ENCODE measurements at regions not wholly inside any gene's neighbourhood (a gene's known extent, or its start where the extent isn't known, plus 50 kb on each side); places are given as distances from the start of the nearest gene placed in this dataset.

- H3K4me1 ChIP-seq (ENCODE audit: control insufficient read depth, insufficient read depth, low read length) = no peaks in the 10 kb centered on the region
- H3K4me2 ChIP-seq (ENCODE audit: control insufficient read depth, insufficient read depth) = no peak overlapping the region
- no TSS peak for BruUV-seq (replicated peaks)
- intact Hi-C loops (cut with micrococcal nuclease; ENCODE audit: unreplicated experiment) (loop anchor here (10.0 kb wide), 1 partner anchor 61 kb away; no protein-coding TSS in a partner anchor), in situ Hi-C loops (cut with MboI) (no loop called here)
- no peaks in the 10 kb centered on the region for H3K36me3 ChIP-seq (ENCODE audit: control insufficient read depth in 2 of 2, insufficient read depth in 2 of 2, low read length in 1 of 2)
- ATAC-seq (no peak), FAIRE-seq (no peak), DNase-seq (ENCODE audit: low read depth, low spot score) (no peak)
- H3K9me3 ChIP-seq (replicated peaks; ENCODE audit: control insufficient read depth, insufficient read depth, low read length) = no peaks in the 10 kb centered on the region
- no peaks in the 10 kb centered on the region for H3K79me2 ChIP-seq (ENCODE audit: control insufficient read depth, insufficient read depth, low read length)
- CTCF ChIA-PET = interaction anchor here (0.7 kb wide), 1 partner anchor 15 kb away, joined by 3 read pairs; no protein-coding TSS in a partner anchor
- POLR2A ChIA-PET = no interaction called here
- TF ChIP-seq NFXL1 (IDR thresholded peaks at IDR 0.05; ENCODE audit: borderline replicate concordance) (no peak), SMAD1 (IDR thresholded peaks at IDR 0.05; ENCODE audit: low read depth, partially characterized antibody) (no peak), FOXK2 (IDR thresholded peaks at IDR 0.05) (no peak), DPF2 (IDR thresholded peaks at IDR 0.05) (no peak), ASH2L (IDR thresholded peaks at IDR 0.05; ENCODE audit: borderline replicate concordance, low read depth) (no peak)
- WGBS (ENCODE audit: insufficient coverage, insufficient replicate concordance, low lambda C conversion rate, missing lambda C conversion rate) = 33% methylated on average over 6 of the region's 9 CpGs
- H4K20me1 ChIP-seq (ENCODE audit: control insufficient read depth, insufficient read depth) = no peaks in the 10 kb centered on the region
- H3K9ac ChIP-seq (ENCODE audit: control insufficient read depth, insufficient read depth, low read length) = no peak overlapping the region
- no peak overlapping the region for H3K4me3 ChIP-seq
- SMC1A ChIA-PET (ENCODE audit: uncharacterized antibody, unreplicated experiment) = interaction anchor here (0.6 kb wide), 1 partner anchor 30 kb away, joined by 5 read pairs; no protein-coding TSS in a partner anchor
- no peak overlapping the region for H3K27ac ChIP-seq (ENCODE audit: control insufficient read depth, insufficient read depth)
- RAD21 ChIA-PET (ENCODE audit: unreplicated experiment) = interaction anchor here (0.6 kb wide), 2 partner anchors 88 to 226 kb away, joined by 3 read pairs; no protein-coding TSS in a partner anchor
- H3K27me3 ChIP-seq (replicated peaks in 1 of 2; ENCODE audit: control insufficient read depth in 2 of 2, insufficient read depth in 2 of 2, low read length in 1 of 2) = no peaks in the 10 kb centered on the region
- no peak overlapping the region for H2AFZ ChIP-seq (ENCODE audit: control insufficient read depth, low read depth, low read length)
Observed at GRCh38 chr9:673264-673965, 168.1 kb upstream of the DMRT1 start.

- no peak overlapping the region for H2AFZ ChIP-seq (ENCODE audit: control insufficient read depth, low read depth, low read length)
- ATAC-seq (no peak), DNase-seq (ENCODE audit: low read depth, low spot score) (no peak), FAIRE-seq (no peak)
- no peaks in the 10 kb centered on the region for H3K36me3 ChIP-seq (ENCODE audit: control insufficient read depth in 2 of 2, insufficient read depth in 2 of 2, low read length in 1 of 2)
- POLR2A ChIA-PET = no interaction called here
- RAD21 ChIA-PET (ENCODE audit: unreplicated experiment) = interaction anchor here (0.6 kb wide), 1 partner anchor 227 kb away, joined by 3 read pairs; no protein-coding TSS in a partner anchor
- in situ Hi-C loops (cut with MboI) (no loop called here), intact Hi-C loops (cut with micrococcal nuclease; ENCODE audit: unreplicated experiment) (loop anchor here (10.0 kb wide), 1 partner anchor 61 kb away; no protein-coding TSS in a partner anchor)
- TF ChIP-seq WRNIP1 (IDR thresholded peaks at IDR 0.05; ENCODE audit: borderline replicate concordance, low read depth, low read length) (no peak), MTA2 (IDR thresholded peaks at IDR 0.05; ENCODE audit: low read depth) (no peak), PAX8 (IDR thresholded peaks at IDR 0.05) (no peak), ELK1 (IDR thresholded peaks at IDR 0.05; ENCODE audit: low read depth, low read length) (no peak)
- no peaks in the 10 kb centered on the region; a peak in 1 of 4 replicates for H3K27me3 ChIP-seq (replicated peaks in 1 of 2; ENCODE audit: control insufficient read depth in 2 of 2, insufficient read depth in 2 of 2, low read length in 1 of 2)
- no peak overlapping the region for H3K27ac ChIP-seq (ENCODE audit: control insufficient read depth, insufficient read depth)
- WGBS (ENCODE audit: insufficient coverage, insufficient replicate concordance, low lambda C conversion rate, missing lambda C conversion rate) = 31% methylated on average over 1 of the region's 3 CpGs
- no peaks in the 10 kb centered on the region for H3K9me3 ChIP-seq (replicated peaks; ENCODE audit: control insufficient read depth, insufficient read depth, low read length)
- H3K9ac ChIP-seq (ENCODE audit: control insufficient read depth, insufficient read depth, low read length) = no peak overlapping the region
- H4K20me1 ChIP-seq (ENCODE audit: control insufficient read depth, insufficient read depth) = no peaks in the 10 kb centered on the region
- no peak overlapping the region for H3K4me2 ChIP-seq (ENCODE audit: control insufficient read depth, insufficient read depth)
- BruUV-seq (replicated peaks) = no TSS peak
- H3K4me3 ChIP-seq = no peak overlapping the region
- H3K4me1 ChIP-seq (ENCODE audit: control insufficient read depth, insufficient read depth, low read length) = no peaks in the 10 kb centered on the region
- SMC1A ChIA-PET (ENCODE audit: uncharacterized antibody, unreplicated experiment) = interaction anchor here (0.6 kb wide), 1 partner anchor 31 kb away, joined by 5 read pairs; no protein-coding TSS in a partner anchor
- no peaks in the 10 kb centered on the region for H3K79me2 ChIP-seq (ENCODE audit: control insufficient read depth, insufficient read depth, low read length)
- CTCF ChIA-PET = no interaction called here
Observed at GRCh38 chr9:673966-674526, 167.5 kb upstream of the DMRT1 start.

Measured in GM12878 (cell line).